HG02571 (cell line): ENCODE measurements at regions not wholly inside any gene's neighbourhood (a gene's known extent, or its start where the extent isn't known, plus 50 kb on each side); places are given as distances from the start of the nearest gene placed in this dataset.
"Not testable (repeated sequence)": the region's sequence is repeated elsewhere in the genome, so short reads cannot be mapped to it uniquely, and the experiment has no call there.

Source experiments
- ATAC-seq: cut with Tn5 transposase; IDR thresholded peaks from one replicate; pipeline ENCODE4 v1.9.1; 2021; ENCODE audit warnings: mild to moderate bottlenecking, moderate library complexity; ENCODE audit not compliant: unreplicated experiment

DNA sequence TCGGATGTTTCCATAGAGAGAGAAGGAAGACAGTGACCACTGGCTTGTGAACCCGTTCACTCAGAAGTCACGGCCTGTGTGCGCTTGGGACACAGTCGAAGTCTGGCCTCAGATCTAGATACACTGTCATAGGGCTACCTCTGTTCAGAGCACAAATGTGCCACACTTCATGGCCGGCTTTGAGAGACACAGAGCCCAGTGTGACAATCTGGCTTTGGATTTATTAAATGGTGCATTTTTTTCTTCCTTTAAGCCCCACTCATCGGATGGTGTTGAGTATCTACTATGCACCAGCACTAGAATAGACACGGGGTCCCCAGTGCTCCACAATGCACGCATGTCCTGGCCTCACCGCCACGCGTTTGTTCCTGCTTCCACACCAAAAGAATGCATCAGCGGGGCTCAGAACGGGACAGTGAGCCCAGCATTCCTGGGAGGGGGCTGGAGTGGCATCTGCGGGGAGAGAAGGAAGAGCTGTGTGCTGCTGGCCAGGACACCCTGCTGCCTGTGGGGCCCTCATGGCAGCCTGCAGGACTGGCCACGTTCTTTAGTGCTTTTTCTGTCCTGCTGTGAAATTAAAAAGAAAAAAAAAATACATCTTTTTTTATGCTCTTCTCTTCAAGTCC lies 738.9 kb upstream of the SALL3 start:
- ATAC-seq: no peak

DNA sequence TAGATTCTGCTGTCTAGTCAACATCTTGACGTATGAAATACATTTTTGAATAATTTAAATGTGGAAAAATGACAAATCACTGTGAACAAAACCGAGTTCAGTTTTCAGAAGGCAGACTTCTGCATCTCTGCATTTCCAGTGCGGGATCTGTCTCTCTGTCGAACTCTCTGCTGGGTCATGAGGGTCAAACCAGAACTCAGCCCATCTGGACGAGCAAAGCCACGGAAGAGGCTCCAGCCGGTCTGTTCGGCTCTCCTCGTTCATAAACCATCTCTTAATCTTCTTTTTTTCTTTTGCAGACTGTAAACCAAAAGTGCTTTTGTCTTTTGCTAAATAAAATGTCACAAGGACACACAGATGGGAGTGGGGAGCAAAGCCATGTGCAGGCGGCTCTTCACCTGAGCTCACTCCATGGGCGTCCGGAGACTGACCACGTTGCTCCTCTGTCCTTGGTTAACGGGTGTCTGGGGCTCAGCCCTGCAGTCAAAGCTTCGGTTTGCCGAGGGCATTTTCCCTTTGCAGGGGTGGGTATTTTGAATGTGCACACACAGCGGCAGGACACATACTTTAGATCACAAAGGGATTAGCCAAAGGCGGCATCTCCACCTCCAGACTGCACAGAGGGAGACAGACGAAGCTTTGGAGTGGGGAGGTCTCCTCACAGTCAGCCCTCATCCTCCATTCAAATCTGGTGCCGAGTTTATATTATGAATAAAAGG lies 737.9 kb upstream of the SALL3 start:
- no peak for ATAC-seq

DNA sequence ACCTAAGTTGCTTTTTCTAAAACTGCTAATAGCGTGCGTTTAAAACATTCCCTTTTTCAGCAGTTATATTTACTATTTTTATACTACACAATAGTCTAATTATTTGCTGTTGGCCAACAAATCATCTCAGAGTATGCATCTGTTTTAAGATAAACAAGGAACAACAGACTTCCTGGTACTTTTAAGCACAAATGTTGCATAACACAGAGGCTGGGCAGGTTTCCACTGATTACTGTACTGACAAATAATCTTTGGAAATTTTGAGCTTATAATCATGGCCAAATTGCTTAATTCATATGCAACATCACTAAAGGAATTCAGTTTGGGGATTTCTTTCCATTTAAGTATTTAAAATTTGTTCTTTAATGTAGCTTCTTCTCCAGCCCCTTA lies 737.4 kb upstream of the SALL3 start:
- no peak for ATAC-seq

GRCh38 chr18:78242806-78243205 lies 736.8 kb upstream of the SALL3 start:
- ATAC-seq: no peak

DNA sequence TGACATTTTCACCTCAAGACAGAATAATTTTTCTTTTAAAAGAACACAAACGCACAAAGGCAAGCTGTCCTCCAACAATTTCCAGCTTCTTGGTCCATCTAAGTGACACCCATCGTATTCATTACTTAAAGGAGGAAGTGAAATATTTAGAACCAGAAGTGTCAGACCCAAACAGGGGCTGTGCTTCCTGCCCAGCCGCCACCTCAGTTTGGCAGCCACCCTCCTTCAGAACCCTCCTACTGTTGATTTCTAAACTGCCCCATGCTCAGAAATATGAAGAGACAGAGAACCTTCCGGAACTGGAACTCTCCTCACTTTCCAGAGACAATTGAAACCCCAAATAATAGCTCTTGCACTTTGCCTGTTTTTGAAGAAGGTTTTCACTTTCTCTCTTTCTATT lies 734.8 kb upstream of the SALL3 start:
- ATAC-seq: no peak

DNA sequence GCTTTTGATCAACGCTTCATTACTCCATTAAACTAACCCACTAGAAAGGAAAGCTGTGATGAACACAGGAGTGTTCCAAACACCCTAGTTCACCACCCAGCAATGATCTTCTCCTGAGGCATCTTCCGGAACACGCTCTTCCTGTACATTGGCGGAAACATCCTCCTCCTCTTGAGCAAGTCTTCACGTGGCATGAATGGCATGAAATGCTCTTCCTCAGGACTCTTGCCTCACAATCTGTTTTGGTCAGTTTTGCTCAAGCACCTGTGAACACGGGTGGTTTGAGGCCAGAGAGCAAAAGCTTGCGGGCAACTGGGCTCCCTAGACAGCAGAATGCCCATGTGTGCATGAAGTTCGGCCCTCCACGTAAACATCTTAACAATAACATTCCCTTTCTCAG lies 734.2 kb upstream of the SALL3 start:
- no peak for ATAC-seq

DNA sequence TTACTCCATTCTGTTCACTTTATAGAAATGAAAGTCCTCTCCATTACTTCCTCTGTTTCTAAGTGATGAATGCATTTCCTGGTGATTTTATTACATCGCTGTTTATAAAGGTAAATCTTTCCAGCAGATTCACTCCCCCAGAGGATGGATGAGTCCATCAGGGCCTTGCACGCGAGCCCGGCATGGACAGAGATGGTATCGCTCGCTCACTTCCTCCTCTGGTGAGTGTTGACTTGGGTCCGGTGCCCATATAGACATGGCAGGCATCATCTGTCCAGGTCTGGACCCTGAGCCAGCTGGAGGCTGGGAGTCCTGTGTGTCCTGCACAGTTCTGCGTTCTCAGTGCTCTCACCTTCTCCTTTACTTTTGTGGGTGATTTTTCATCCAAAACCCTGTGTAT lies 733.6 kb upstream of the SALL3 start:
- no peak for ATAC-seq

- no peak for ATAC-seq
Observed at GRCh38 chr18:78246588-78246987, 733.0 kb upstream of the SALL3 start.

- no peak for ATAC-seq
Observed at GRCh38 chr18:78247615-78248289, 731.9 kb upstream of the SALL3 start.

- ATAC-seq: no peak
Observed at GRCh38 chr18:78255013-78255412, 724.6 kb upstream of the SALL3 start.

GRCh38 chr18:78268226-78268988 lies 711.2 kb upstream of the SALL3 start:
- ATAC-seq: no peak

- no peak for ATAC-seq
Observed at GRCh38 chr18:78271790-78272189, 707.8 kb upstream of the SALL3 start.

DNA sequence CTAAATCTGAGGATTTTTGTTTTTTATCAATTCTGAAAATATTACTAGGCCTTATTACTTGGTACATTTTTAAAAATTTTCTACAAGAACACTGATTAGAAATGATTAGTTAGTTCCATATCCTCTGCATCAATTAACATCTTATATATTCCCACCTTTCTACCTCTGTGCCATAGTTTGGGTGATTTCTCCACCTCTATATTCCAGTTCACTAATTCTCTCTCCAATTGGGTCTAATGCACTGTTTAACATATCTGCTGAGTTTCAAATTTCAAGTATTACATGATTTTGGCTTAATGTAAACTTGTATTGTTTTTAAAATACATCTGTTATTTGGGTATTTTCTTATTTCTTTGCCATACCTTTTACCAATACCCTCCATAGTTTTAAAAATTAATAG lies 705.7 kb upstream of the SALL3 start:
- no peak for ATAC-seq

DNA sequence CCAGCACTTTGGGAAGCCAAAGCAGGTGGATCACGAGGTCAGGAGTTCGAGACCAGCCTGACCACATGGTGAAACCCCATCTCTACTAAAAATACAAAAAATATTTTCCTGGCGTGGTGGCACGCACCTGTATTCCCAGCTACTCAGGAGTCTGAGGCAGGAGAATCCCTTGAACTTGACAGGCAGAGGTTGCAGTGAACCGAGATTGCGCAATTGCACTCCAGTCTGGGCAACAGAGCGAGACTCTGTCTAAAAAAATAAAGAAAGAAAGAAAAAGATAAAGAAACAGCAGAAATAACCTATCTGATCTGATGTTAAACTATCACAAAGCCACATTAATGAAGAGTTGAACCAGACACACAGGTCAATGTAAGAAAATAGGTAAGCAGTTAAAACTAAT lies 696.2 kb upstream of the SALL3 start:
- not testable (repeated sequence) for ATAC-seq

- no peak for ATAC-seq
Observed at GRCh38 chr18:78292618-78293380, 686.8 kb upstream of the SALL3 start.

DNA sequence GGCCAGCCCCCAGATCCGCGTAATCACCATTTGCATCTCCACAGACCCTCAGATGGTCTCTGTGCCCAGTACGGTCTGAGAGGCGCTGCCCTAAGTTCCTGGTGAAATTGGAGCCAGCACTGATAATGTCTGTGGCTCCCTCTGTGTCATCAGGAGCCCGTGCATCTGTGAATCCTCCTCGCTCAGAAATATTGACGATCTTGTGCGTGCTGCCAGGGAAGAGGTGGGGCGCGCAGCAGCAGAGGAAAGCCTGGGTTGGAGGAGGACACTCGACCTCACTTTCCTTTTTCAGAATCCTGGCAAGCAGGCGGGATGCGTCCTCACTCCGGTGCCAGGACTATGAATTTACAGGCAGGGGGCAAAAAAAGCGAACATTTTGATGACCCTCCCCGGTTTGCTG lies 686.1 kb upstream of the SALL3 start:
- ATAC-seq: no peak

DNA sequence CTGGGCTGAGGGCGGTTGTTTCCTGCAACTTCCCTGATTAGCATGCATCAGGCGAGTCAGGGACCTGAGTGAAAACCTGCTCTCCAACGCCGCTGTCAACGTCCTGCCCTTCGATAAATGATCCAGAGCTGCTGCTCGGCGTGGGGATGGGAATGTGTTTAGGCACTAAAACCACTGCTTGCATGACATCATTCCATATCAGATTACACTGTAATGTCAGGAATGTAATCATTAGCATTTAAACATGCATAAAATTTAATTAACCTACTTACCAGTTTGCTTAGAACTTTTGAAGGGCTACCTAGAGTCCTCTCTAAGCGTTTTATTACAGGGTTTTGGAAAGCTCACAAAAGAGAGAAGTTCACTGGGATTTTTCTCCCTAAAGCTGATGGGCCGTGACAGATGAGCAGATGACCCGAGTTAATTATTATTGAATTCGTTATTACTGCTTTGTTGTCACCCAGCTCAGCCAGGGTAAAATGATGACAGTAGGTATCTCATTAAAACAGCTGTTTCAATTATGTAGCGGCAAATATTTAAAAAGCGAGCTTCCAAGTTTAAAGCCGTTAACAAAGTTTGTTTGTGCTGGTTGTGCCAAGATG lies 685.6 kb upstream of the SALL3 start:
- no peak for ATAC-seq

DNA sequence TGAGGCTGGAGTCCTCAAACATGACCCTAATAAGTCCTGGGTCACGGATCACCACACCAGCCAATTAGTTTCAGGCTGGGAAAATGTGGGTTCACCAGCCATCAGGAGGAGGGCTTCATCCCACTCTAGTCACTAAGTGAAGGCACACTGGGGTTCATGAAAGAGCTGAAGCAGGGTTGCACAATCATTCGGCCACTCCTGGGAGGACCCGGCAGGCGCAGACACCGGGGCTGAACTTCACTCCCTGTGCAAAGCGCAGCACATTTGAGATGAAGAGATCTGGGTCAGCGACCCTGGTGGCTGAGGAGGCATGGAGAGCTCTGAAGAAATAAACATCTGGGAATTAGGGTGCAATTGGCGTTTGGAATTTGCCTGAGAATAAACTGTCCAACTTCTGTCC lies 684.4 kb upstream of the SALL3 start:
- ATAC-seq: no peak

- no peak for ATAC-seq
Observed at GRCh38 chr18:78296166-78296565, 683.5 kb upstream of the SALL3 start.

- ATAC-seq: no peak
Observed at GRCh38 chr18:78297048-78297447, 682.6 kb upstream of the SALL3 start.
